Endothelial cell (in vitro differentiated cells): ENCODE measurements at regions not wholly inside any gene's neighbourhood (a gene's known extent, or its start where the extent isn't known, plus 50 kb on each side); places are given as distances from the start of the nearest gene placed in this dataset.

Experiments used
- DNase-seq: peaks from one replicate; pipeline ENCODE4 v3.0.0; 2021; ENCODE audit warnings: low spot score
- H3K27ac Mint-ChIP-seq: one replicate; pipeline ENCODE4 v1.8.0; 2021; ENCODE audit warnings: mixed read lengths, inconsistent platforms; ENCODE audit not compliant: unreplicated experiment
- H3K27me3 Mint-ChIP-seq: one replicate; pipeline ENCODE4 v1.8.0; 2021; ENCODE audit warnings: mild to moderate bottlenecking, moderate library complexity, mixed read lengths, inconsistent platforms; ENCODE audit not compliant: unreplicated experiment
- H3K36me3 Mint-ChIP-seq: one replicate; pipeline ENCODE4 v1.8.0; 2021; ENCODE audit warnings: mild to moderate bottlenecking, low read depth, mixed read lengths, inconsistent platforms; ENCODE audit not compliant: unreplicated experiment
- H3K4me1 Mint-ChIP-seq: one replicate; pipeline ENCODE4 v1.8.0; 2021; ENCODE audit warnings: mild to moderate bottlenecking, mixed read lengths, inconsistent platforms; ENCODE audit not compliant: unreplicated experiment
- H3K4me3 Mint-ChIP-seq: one replicate; pipeline ENCODE4 v1.8.0; 2021; ENCODE audit warnings: mild to moderate bottlenecking, mixed read lengths, inconsistent platforms; ENCODE audit not compliant: unreplicated experiment
- H3K9me3 Mint-ChIP-seq: one replicate; pipeline ENCODE4 v1.8.0; 2021; ENCODE audit warnings: mixed read lengths, inconsistent platforms; ENCODE audit not compliant: unreplicated experiment
- CTCF ChIP-seq: fragments of 200-600 bp; sonication (generic); IDR thresholded peaks from one replicate; pipeline ENCODE4 v1.5.0; 2021; ENCODE audit warnings: antibody characterized with exemption; ENCODE audit not compliant: unreplicated experiment

GRCh38 chr20:57877131-57877824, 167.5 kb upstream of the PMEPA1 start:
- no peaks in the 10 kb centered on the region for H3K9me3 Mint-ChIP-seq
- no peak overlapping the region for H3K27ac Mint-ChIP-seq
- no peak for TF ChIP-seq CTCF
- no peaks in the 10 kb centered on the region for H3K4me1 Mint-ChIP-seq
- no peaks in the 10 kb centered on the region for H3K27me3 Mint-ChIP-seq
- no peak overlapping the region for H3K4me3 Mint-ChIP-seq
- no peaks in the 10 kb centered on the region for H3K36me3 Mint-ChIP-seq
- no peak for DNase-seq

- no peaks in the 10 kb centered on the region for H3K36me3 Mint-ChIP-seq
- TF ChIP-seq CTCF, result no peak
- DNase-seq, result no peak
- no peaks in the 10 kb centered on the region for H3K4me1 Mint-ChIP-seq
- no peak overlapping the region for H3K4me3 Mint-ChIP-seq
- no peaks in the 10 kb centered on the region for H3K27me3 Mint-ChIP-seq
- no peaks in the 10 kb centered on the region for H3K9me3 Mint-ChIP-seq
- no peak overlapping the region for H3K27ac Mint-ChIP-seq
These were observed 166.3 kb upstream of the PMEPA1 start for GRCh38 chr20:57876163-57876562.

GRCh38 chr20:57874141-57874540, 164.3 kb upstream of the PMEPA1 start:
- no peak for DNase-seq
- Mint-ChIP-seq H3K9me3 (no peaks in the 10 kb centered on the region), H3K36me3 (no peaks in the 10 kb centered on the region), H3K4me1 (no peaks in the 10 kb centered on the region), H3K4me3 (no peak overlapping the region), H3K27me3 (no peaks in the 10 kb centered on the region), H3K27ac (no peak overlapping the region)
- TF ChIP-seq CTCF, result no peak

GRCh38 chr20:57872816-57873409, 163.1 kb upstream of the PMEPA1 start:
- peaks cover 2% of the 10 kb centered on the region for H3K27me3 Mint-ChIP-seq
- H3K4me3 Mint-ChIP-seq, result no peak overlapping the region
- no peak for TF ChIP-seq CTCF
- no peaks in the 10 kb centered on the region for H3K36me3 Mint-ChIP-seq
- no peaks in the 10 kb centered on the region for H3K4me1 Mint-ChIP-seq
- no peaks in the 10 kb centered on the region for H3K9me3 Mint-ChIP-seq
- no peak for DNase-seq
- H3K27ac Mint-ChIP-seq, result no peak overlapping the region

GRCh38 chr20:57871237-57871632, 161.4 kb upstream of the PMEPA1 start:
- Mint-ChIP-seq H3K4me3 (no peak overlapping the region), H3K27me3 (peaks cover 2% of the 10 kb centered on the region), H3K9me3 (no peaks in the 10 kb centered on the region), H3K27ac (no peak overlapping the region), H3K4me1 (peaks cover 4% of the 10 kb centered on the region), H3K36me3 (no peaks in the 10 kb centered on the region)
- TF ChIP-seq CTCF, result no peak
- DNase-seq, result no peak
